Immature natural killer cell (primary cell): ENCODE measurements at regions not wholly inside any gene's neighbourhood (a gene's known extent, or its start where the extent isn't known, plus 50 kb on each side); places are given as distances from the start of the nearest gene placed in this dataset.
"Not testable (repeated sequence)": the region's sequence is repeated elsewhere in the genome, so short reads cannot be mapped to it uniquely, and the experiment has no call there.

ENCODE experiments used
- DNase-seq, 3 donors: peaks; one replicate each; pipeline ENCODE4 v3.0.0; 2022; ENCODE audit warnings: mixed read lengths in 1 of 3
- H3K27ac Mint-ChIP-seq, 6 donors: one replicate each; pipeline ENCODE4 v1.8.0; 2020; ENCODE audit warnings: mixed read lengths in 6 of 6, mild to moderate bottlenecking in 5 of 6, inconsistent platforms in 4 of 6, moderate library complexity in 3 of 6
- H3K27me3 Mint-ChIP-seq, 3 donors: one replicate each; pipeline ENCODE4 v1.8.0; 2020 to 2021; ENCODE audit warnings: low read depth in 3 of 3, mild to moderate bottlenecking in 3 of 3, mixed read lengths in 3 of 3, moderate library complexity in 3 of 3, inconsistent platforms in 1 of 3
- H3K36me3 Mint-ChIP-seq, 3 donors: one replicate each; pipeline ENCODE4 v1.8.0; 2020; ENCODE audit warnings: mixed read lengths in 3 of 3, inconsistent platforms in 2 of 3, mild to moderate bottlenecking in 2 of 3
- H3K4me1 Mint-ChIP-seq, 2 donors: one replicate each; pipeline ENCODE4 v1.8.0; 2020; ENCODE audit warnings: inconsistent platforms in 2 of 2, mild to moderate bottlenecking in 2 of 2, mixed read lengths in 2 of 2, moderate library complexity in 1 of 2
- H3K4me3 Mint-ChIP-seq, 5 donors: one replicate each; pipeline ENCODE4 v1.8.0; 2020; ENCODE audit warnings: mild to moderate bottlenecking in 5 of 5, mixed read lengths in 5 of 5, inconsistent platforms in 3 of 5, moderate library complexity in 3 of 5
- H3K9me3 Mint-ChIP-seq, 6 donors: one replicate each; pipeline ENCODE4 v1.8.0; 2020; ENCODE audit warnings: mild to moderate bottlenecking in 6 of 6, mixed read lengths in 6 of 6, inconsistent platforms in 4 of 6, moderate library complexity in 3 of 6

DNA sequence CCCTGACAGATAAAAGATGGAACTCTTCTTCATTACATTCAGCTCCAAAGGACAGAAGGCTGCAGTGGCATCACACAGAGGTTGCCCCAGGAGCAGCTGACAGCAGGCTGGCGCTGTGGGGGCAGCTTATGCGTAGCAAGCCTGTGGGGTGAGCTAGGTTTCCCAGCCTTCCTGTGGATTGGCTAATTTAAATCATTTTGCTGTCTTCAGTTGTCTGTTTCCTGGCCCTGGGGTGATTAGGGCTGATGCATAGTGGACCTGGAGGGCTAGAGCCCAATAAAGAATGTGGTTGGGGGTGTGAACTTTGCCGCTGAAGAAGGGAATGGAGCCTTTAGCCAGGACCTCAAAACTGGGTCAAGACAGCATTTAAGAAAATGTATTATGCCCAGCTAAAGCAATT is 1038.0 kb downstream of the SOCS6 start:
- Mint-ChIP-seq H3K4me3 (no peak overlapping the region), H3K27me3 (no peaks in the 10 kb centered on the region), H3K27ac (no peak overlapping the region), H3K4me1 (no peaks in the 10 kb centered on the region), H3K9me3 (peaks cover 7 to 60% (median 15%) of the 10 kb centered on the region in 6 donors), H3K36me3 (no peaks in the 10 kb centered on the region)
- DNase-seq = no peak

DNA sequence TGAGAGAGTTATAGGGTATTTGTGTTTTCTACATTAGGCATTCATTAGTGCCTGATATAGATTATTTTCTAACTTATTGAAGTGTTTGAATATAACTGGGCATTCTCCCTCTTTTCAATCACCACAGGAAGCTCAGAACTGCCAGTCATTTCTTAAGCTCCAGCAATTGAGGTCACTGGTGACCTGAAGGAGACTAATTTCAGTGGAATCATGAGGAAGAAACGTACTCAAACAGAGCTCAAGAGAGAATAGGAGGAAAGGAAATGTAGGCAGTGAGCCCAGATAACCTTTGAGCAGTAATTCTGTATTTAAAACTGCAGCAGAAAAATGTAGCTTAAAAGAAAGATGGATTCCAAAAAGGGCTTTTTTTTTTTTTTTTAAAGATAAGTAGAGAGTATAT is 1035.5 kb downstream of the SOCS6 start:
- H3K4me3 Mint-ChIP-seq = no peak overlapping the region
- no peak for DNase-seq
- H3K4me1 Mint-ChIP-seq = no peaks in the 10 kb centered on the region
- peaks cover 0 to 2% (median 0%) of the 10 kb centered on the region in 3 donors for H3K27me3 Mint-ChIP-seq
- H3K27ac Mint-ChIP-seq = no peak overlapping the region
- H3K9me3 Mint-ChIP-seq = peaks cover 9 to 56% (median 15%) of the 10 kb centered on the region in 6 donors
- peaks cover 0 to 2% (median 0%) of the 10 kb centered on the region in 3 donors for H3K36me3 Mint-ChIP-seq

DNA sequence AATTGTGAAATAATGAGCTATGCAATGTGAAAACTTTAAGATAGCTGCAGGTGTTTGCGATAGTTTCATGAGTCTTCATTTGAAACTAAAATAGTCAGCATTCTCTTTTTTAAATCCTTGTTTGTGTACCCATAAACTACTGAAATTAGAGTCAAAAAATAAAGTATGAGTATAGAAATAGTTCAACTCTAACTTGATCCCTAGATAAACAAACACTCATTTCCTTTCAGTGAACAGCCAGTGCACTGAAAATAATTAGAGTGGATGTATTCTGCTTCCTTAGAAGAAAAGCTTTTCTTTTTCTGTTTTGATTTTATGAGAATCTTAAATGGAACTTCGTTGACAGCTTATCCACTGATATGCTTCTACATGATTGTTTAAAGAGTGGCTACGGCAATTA is 1033.4 kb downstream of the SOCS6 start:
- peaks cover 0 to 2% (median 0%) of the 10 kb centered on the region in 3 donors for H3K27me3 Mint-ChIP-seq
- H3K4me1 Mint-ChIP-seq = no peaks in the 10 kb centered on the region
- H3K4me3 Mint-ChIP-seq = no peak overlapping the region
- DNase-seq = no peak
- peaks cover 9 to 50% (median 14%) of the 10 kb centered on the region in 6 donors for H3K9me3 Mint-ChIP-seq
- no peak overlapping the region for H3K27ac Mint-ChIP-seq
- H3K36me3 Mint-ChIP-seq = peaks cover 0 to 2% (median 0%) of the 10 kb centered on the region in 3 donors

DNA sequence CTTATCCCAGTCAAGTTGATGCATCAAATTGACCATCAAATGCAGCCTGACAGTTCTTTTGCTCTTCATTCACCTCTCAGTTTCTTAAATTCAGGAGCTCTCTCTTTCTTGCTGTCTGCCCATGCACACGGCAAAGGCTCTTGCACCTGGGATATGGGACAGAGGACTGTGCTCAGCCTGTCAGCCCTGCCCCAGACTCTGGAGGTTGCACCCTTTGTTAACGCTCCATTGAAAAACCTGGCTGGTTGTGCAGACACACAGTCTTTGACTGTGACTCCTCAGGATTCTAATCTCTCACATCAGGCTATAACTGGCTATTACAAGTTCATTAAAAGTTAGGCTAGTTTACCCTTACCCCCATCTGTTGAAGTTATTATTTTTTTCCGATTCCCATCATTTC is 1032.5 kb downstream of the SOCS6 start:
- H3K9me3 Mint-ChIP-seq = peaks cover 9 to 49% (median 14%) of the 10 kb centered on the region in 6 donors
- DNase-seq = no peak
- H3K27ac Mint-ChIP-seq = no peak overlapping the region
- H3K27me3 Mint-ChIP-seq = peaks cover 0 to 2% (median 0%) of the 10 kb centered on the region in 3 donors
- H3K36me3 Mint-ChIP-seq = peaks cover 0 to 2% (median 0%) of the 10 kb centered on the region in 3 donors
- H3K4me1 Mint-ChIP-seq = no peaks in the 10 kb centered on the region
- no peak overlapping the region for H3K4me3 Mint-ChIP-seq

DNA sequence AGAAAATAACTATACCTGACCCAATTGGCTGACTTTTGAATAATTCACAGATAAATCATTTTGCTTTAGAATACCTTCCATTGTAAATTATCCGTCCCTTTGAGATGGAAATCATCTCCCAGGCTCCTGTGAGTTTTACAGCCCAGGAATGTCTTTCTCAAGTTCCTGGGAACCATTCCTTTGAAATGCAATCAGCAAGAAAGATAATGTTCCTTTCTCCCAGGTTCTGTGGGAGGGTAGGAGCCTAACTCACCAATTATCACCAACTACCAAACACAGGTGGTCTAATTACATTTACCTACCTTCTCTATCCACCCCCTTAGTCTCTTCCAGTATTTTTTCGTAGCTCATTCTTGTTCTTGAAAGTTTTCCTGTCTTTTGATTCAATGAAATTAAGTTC is 1016.0 kb downstream of the SOCS6 start:
- Mint-ChIP-seq H3K4me1 (no peaks in the 10 kb centered on the region), H3K9me3 (peaks cover 4 to 44% (median 19%) of the 10 kb centered on the region in 6 donors), H3K4me3 (no peak overlapping the region), H3K27me3 (peaks cover 0 to 2% (median 0%) of the 10 kb centered on the region in 3 donors), H3K27ac (no peak overlapping the region), H3K36me3 (no peaks in the 10 kb centered on the region)
- no peak for DNase-seq

DNA sequence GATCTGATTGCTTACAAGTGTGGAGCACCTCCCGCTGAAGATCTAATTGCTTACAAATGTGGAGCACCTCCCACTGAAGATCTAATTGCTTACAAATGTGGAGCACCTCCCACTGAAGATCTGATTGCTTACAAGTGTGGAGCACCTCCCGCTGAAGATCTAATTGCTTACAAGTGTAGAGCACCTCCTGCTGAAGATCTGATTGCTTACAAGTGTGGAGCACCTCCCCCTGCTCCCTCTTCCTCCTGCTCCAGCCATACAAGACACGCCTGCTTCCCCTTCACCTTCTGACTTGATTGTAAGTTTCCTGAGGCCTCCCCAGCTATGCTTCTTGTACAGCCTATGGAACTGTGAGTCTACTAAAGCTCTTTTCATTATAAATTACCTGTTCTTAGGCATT is 1014.9 kb downstream of the SOCS6 start:
- not testable (repeated sequence) for H3K27me3 Mint-ChIP-seq, H3K4me3 Mint-ChIP-seq

DNA sequence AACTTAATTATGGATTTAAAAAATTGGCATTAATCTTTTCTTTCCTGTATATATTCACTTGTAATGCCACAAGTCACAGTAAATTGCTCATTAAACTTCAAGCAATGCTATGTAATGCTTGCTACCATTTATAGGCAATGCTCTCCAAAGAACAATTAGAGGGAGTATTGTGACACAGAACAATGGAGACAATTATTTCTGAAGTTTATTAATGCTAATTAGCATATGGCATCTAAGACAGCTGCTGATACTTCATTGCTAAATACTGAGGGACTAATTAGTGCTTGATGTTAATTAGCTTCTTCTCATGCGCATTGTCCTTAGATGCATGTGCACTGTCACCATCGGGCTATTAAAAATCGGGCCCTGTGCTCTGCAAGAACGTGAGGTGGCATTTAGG is 1012.8 kb downstream of the SOCS6 start:
- no peak overlapping the region for H3K4me3 Mint-ChIP-seq

More for the DNA sequence above, 1014.9 kb downstream of the SOCS6 start:
- DNase-seq, H3K27ac Mint-ChIP-seq, H3K4me1 Mint-ChIP-seq, H3K36me3 Mint-ChIP-seq: not testable (repeated sequence)
- peaks cover 3 to 42% (median 15%) of the 10 kb centered on the region in 6 donors for H3K9me3 Mint-ChIP-seq

DNA sequence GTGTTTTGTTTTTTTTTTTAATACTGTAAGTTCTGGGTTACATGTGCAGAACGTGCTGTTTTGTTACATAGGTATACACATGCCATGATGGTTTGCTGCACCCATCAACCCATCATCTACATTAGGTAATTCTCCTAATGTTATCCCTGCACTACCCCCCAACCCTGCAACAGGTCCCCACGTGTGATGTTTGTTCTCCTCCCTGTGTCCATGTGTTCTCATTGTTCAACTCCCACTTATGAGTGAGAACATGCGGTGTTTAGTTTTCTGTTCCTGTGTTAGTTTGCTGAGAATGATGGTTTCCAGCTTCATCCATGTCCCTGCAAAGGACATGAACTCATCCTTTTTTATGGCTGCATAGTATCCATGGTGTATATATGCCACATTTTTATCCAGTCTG is 1005.4 kb downstream of the SOCS6 start:
- H3K4me1 Mint-ChIP-seq, H3K4me3 Mint-ChIP-seq, DNase-seq, H3K27ac Mint-ChIP-seq, H3K27me3 Mint-ChIP-seq, H3K36me3 Mint-ChIP-seq: not testable (repeated sequence)
- peaks cover 0 to 33% (median 12%) of the 10 kb centered on the region in 6 donors for H3K9me3 Mint-ChIP-seq

More for the DNA sequence above, 1012.8 kb downstream of the SOCS6 start:
- H3K4me1 Mint-ChIP-seq = no peaks in the 10 kb centered on the region
- peaks cover 0 to 44% (median 12%) of the 10 kb centered on the region in 6 donors for H3K9me3 Mint-ChIP-seq
- H3K27ac Mint-ChIP-seq = no peak overlapping the region
- no peaks in the 10 kb centered on the region for H3K27me3 Mint-ChIP-seq
- H3K36me3 Mint-ChIP-seq = no peaks in the 10 kb centered on the region
- DNase-seq = no peak

DNA sequence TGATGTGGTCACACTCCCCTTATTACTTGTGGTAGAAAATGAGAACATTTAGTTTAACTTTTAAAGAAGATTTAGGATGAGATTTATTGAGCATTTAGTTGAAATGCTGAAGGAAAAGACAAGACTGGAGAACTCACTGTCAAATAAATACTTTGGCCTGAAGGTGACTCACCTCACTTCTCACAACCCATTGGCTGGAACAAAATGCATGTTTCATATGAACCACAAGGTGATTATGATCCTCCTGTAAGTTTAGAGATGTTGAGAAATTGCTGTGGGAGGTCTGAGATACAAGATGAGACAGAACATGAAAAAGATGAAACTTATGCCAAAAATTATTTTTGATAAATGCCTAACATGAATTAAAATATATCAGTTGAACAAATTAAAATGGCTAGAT is 1004.5 kb downstream of the SOCS6 start:
- Mint-ChIP-seq H3K4me3 (no peak overlapping the region), H3K4me1 (no peaks in the 10 kb centered on the region), H3K9me3 (peaks cover 0 to 34% (median 12%) of the 10 kb centered on the region in 6 donors), H3K27ac (no peak overlapping the region), H3K36me3 (no peaks in the 10 kb centered on the region), H3K27me3 (peaks cover 0 to 2% (median 0%) of the 10 kb centered on the region in 3 donors)
- DNase-seq = no peak

DNA sequence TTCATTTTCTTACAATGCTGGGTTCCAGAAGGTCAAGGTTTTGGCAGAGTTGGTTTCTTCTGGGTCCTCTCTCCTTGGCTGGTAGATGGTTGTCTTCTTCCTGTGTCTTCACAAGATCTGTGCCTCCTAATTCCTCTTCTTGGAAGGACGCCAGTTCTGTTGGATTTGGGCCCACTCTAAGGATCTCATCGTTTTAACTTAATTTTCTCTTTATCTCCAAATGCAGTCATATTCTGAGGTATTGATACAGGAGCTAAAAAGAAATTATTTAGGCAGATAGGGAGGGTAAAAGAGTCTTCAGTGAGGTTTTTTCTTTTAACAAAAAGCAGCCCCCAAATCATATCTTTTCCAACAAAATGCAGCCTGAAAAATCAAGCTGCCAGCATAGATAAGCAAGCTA is 998.4 kb downstream of the SOCS6 start:
- H3K9me3 Mint-ChIP-seq = peaks cover 3 to 44% (median 14%) of the 10 kb centered on the region in 6 donors
- H3K36me3 Mint-ChIP-seq = peaks cover 0 to 5% (median 0%) of the 10 kb centered on the region in 3 donors
- H3K4me1 Mint-ChIP-seq = no peaks in the 10 kb centered on the region
- no peak overlapping the region for H3K4me3 Mint-ChIP-seq
- H3K27ac Mint-ChIP-seq = no peak overlapping the region
- H3K27me3 Mint-ChIP-seq = peaks cover 0 to 2% (median 0%) of the 10 kb centered on the region in 3 donors
- no peak for DNase-seq

DNA sequence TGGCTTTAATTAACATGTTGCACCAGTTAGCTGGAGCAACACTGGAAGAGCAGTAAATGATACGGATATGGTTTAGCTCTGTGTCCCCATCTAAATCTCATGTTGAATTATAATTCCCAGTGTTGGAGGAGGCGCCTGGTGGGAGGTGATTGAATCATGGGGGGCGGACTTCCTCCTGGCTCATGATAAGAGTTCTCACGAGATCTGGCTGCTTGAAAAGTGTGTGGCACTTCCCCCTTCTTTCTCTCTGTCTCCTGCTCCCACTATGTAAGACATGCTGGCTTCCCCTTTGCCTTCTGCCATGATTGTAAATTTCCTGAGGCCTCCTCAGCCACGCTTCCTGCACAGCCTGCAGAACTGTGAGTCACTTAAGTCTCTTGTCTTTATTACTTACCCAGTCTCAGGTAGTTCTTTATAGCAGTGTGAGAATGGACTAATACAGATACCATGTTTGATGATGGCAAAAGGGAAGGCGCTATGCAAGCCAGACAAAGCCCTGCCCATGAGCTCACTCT is 963.6 kb downstream of the SOCS6 start:
- Mint-ChIP-seq H3K4me1 (no peaks in the 10 kb centered on the region), H3K4me3 (no peak overlapping the region), H3K27me3 (peaks cover 0 to 2% (median 1%) of the 10 kb centered on the region in 3 donors), H3K36me3 (no peaks in the 10 kb centered on the region), H3K9me3 (peaks cover 2 to 49% (median 13%) of the 10 kb centered on the region in 6 donors), H3K27ac (no peak overlapping the region)
- no peak for DNase-seq

DNA sequence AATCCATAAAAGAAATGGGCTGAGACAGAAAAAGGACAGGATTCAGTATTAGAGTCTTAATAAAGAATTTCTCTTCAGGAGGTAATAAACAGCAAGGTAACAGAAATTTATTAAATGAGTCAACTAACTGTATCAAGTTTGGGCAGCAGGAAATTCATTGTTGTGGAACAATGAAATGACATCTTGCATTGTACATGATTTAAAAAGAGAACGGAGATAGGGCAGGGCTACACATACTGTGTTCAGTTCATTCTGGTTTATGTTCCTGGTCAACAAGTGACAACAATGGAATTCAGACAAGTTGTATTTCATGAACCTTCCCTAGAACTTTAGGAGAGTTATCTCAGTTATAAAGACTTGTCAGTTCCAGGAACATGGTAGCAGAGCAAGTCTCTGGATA is 961.3 kb downstream of the SOCS6 start:
- no peak for DNase-seq
- Mint-ChIP-seq H3K27ac (no peak overlapping the region), H3K27me3 (peaks cover 0 to 2% (median 1%) of the 10 kb centered on the region in 3 donors), H3K4me1 (no peaks in the 10 kb centered on the region), H3K4me3 (no peak overlapping the region), H3K36me3 (no peaks in the 10 kb centered on the region), H3K9me3 (peaks cover 2 to 42% (median 12%) of the 10 kb centered on the region in 6 donors)

DNA sequence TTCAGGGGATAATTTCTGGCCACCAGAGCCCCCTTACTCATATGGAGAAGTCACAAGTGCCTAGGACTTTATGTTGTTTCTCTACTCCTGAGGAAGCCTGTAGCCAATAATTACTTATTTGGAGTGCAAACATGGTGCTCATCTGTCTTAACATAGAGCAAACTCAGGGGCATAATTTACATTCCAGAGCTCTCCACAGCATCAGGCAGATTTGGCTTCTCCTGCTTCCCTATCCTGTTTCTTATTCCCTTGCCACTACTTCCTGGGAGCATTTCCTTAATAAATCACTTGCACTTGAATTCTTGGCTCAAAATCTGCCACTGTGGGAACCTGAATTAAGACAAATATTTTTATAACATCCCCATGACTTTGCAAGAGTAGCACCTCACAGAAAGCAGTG is 960.9 kb downstream of the SOCS6 start:
- H3K9me3 Mint-ChIP-seq = peaks cover 2 to 40% (median 12%) of the 10 kb centered on the region in 6 donors
- no peak overlapping the region for H3K27ac Mint-ChIP-seq
- no peaks in the 10 kb centered on the region for H3K36me3 Mint-ChIP-seq
- no peak overlapping the region for H3K4me3 Mint-ChIP-seq
- no peak for DNase-seq
- peaks cover 0 to 2% (median 1%) of the 10 kb centered on the region in 3 donors for H3K27me3 Mint-ChIP-seq
- H3K4me1 Mint-ChIP-seq = no peaks in the 10 kb centered on the region

DNA sequence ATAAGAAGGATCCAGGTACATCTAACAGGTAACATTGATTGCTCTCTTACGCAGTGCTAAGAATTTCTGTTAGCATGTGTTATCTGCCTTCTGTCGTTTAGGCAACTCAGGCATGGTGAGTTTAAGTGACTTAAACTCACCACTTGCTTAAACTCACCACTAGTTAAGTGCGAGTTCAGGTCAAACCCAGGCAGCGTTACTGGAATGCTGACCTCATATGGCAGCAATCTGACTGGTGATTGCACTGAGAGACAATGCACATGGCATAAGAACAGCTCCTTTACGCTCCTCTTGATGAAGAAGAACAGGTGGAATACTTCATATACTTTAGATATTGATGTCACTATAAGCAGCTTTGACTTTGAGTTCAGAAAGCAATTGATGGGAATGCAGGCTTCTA is 954.1 kb downstream of the SOCS6 start:
- Mint-ChIP-seq H3K9me3 (peaks cover 0 to 15% (median 0%) of the 10 kb centered on the region in 6 donors), H3K4me3 (no peak overlapping the region), H3K4me1 (no peaks in the 10 kb centered on the region), H3K36me3 (no peaks in the 10 kb centered on the region), H3K27me3 (no peaks in the 10 kb centered on the region), H3K27ac (no peak overlapping the region)
- no peak for DNase-seq
